ENCODE measurements at regions not wholly inside any gene's neighbourhood (a gene's known extent, or its start where the extent isn't known, plus 50 kb on each side); places are given as distances from the start of the nearest gene placed in this dataset.

DNA sequence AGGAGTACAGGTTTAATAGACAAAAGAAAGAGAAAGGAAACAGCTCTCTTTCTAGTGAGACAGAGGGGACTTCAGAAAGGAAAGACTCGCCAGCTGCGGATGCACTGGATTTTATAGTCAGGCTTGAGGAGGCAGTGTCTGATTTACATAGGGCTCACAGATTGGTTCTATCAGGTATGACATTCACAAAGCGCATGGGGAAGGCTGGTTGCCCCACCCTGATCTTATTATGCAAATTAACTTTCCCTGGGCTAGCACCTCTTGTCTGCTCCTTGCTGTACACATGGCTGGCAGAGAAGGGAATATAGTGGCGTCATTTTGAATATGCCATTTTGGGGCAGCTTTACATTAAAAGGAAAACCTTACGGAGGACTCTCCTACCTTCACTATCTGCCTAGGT is 938.4 kb upstream of the SEMA6D start:
- TF ChIP-seq, protein P1, sequence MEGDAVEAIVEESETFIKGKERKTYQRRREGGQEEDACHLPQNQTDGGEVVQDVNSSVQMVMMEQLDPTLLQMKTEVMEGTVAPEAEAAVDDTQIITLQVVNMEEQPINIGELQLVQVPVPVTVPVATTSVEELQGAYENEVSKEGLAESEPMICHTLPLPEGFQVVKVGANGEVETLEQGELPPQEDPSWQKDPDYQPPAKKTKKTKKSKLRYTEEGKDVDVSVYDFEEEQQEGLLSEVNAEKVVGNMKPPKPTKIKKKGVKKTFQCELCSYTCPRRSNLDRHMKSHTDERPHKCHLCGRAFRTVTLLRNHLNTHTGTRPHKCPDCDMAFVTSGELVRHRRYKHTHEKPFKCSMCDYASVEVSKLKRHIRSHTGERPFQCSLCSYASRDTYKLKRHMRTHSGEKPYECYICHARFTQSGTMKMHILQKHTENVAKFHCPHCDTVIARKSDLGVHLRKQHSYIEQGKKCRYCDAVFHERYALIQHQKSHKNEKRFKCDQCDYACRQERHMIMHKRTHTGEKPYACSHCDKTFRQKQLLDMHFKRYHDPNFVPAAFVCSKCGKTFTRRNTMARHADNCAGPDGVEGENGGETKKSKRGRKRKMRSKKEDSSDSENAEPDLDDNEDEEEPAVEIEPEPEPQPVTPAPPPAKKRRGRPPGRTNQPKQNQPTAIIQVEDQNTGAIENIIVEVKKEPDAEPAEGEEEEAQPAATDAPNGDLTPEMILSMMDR (IDR thresholded peaks at IDR 0.05): no peak
- Histone ChIP-seq H3K27me3 (ENCODE audit: low read depth) (no peaks in the 10 kb centered on the region), H3K36me3 (no peaks in the 10 kb centered on the region), H3K4me3 (no peak overlapping the region), H3K4me1 (no peaks in the 10 kb centered on the region), H3K9me3 (no peaks in the 10 kb centered on the region), H3K27ac (no peak overlapping the region)
- DNase-seq: no peak
- ATAC-seq: no peak
- intact Hi-C loops (cut with DNase I): no loop called here

GRCh38 chr15:46786590-46787285 is 930.6 kb upstream of the SEMA6D start:
- DNase-seq (no peak), ATAC-seq (no peak)
- TF ChIP-seq, protein P1 (IDR thresholded peaks at IDR 0.05): no peak
- intact Hi-C loops (cut with DNase I): no loop called here
- Histone ChIP-seq H3K36me3 (no peaks in the 10 kb centered on the region), H3K9me3 (no peaks in the 10 kb centered on the region), H3K27ac (no peak overlapping the region), H3K4me3 (no peak overlapping the region), H3K4me1 (no peaks in the 10 kb centered on the region), H3K27me3 (ENCODE audit: low read depth) (no peaks in the 10 kb centered on the region)

GRCh38 chr15:46795685-46796084 is 921.6 kb upstream of the SEMA6D start:
- no peaks in the 10 kb centered on the region for H3K9me3 ChIP-seq
- ATAC-seq: no peak
- no peaks in the 10 kb centered on the region for H3K4me1 ChIP-seq
- no peak for DNase-seq
- intact Hi-C loops (cut with DNase I): no loop called here
- TF ChIP-seq, protein P1 (IDR thresholded peaks at IDR 0.05): no peak
- H3K36me3 ChIP-seq: no peaks in the 10 kb centered on the region
- no peaks in the 10 kb centered on the region for H3K27me3 ChIP-seq (ENCODE audit: low read depth)
- no peak overlapping the region for H3K4me3 ChIP-seq
- H3K27ac ChIP-seq: no peak overlapping the region

GRCh38 chr15:46808834-46809233 is 908.5 kb upstream of the SEMA6D start:
- DNase-seq: no peak
- intact Hi-C loops (cut with DNase I): no loop called here
- no peaks in the 10 kb centered on the region for H3K27me3 ChIP-seq (ENCODE audit: low read depth)
- no peaks in the 10 kb centered on the region for H3K36me3 ChIP-seq
- H3K9me3 ChIP-seq: no peaks in the 10 kb centered on the region
- H3K4me1 ChIP-seq: no peaks in the 10 kb centered on the region
- H3K4me3 ChIP-seq: no peak overlapping the region
- no peak for ATAC-seq
- H3K27ac ChIP-seq: no peak overlapping the region
- TF ChIP-seq, protein P1 (IDR thresholded peaks at IDR 0.05): no peak

- intact Hi-C loops (cut with DNase I): no loop called here
- no peak for DNase-seq
Observed at GRCh38 chr15:46815240-46815639, 902.1 kb upstream of the SEMA6D start.

More at GRCh38 chr15:46815240-46815639, 902.1 kb upstream of the SEMA6D start:
- H3K9me3 ChIP-seq: no peaks in the 10 kb centered on the region
- no peaks in the 10 kb centered on the region for H3K4me1 ChIP-seq
- ATAC-seq: no peak
- H3K36me3 ChIP-seq: no peaks in the 10 kb centered on the region
- TF ChIP-seq, protein P1 (IDR thresholded peaks at IDR 0.05): no peak
- H3K4me3 ChIP-seq: no peak overlapping the region
- no peaks in the 10 kb centered on the region for H3K27me3 ChIP-seq (ENCODE audit: low read depth)
- H3K27ac ChIP-seq: no peak overlapping the region

All from lower lobe of right lung (tissue), 2 donors.